Activated T-cell treated with anti-CD3 and anti-CD28 coated beads, Interleukin-2, amount 50 U/mL, for 24 hours (primary cell): ENCODE measurements at regions not wholly inside any gene's neighbourhood (a gene's known extent, or its start where the extent isn't known, plus 50 kb on each side); places are given as distances from the start of the nearest gene placed in this dataset.

Experiments
- DNase-seq: peaks from one replicate; pipeline ENCODE4 v3.0.0-alpha.2; 2020
- H3K27ac Mint-ChIP-seq: 2 replicates; pipeline ENCODE4 v1.8.0; 2020; ENCODE audit warnings: mild to moderate bottlenecking, mixed read lengths
- H3K27me3 Mint-ChIP-seq: 2 replicates; pipeline ENCODE4 v1.8.0; 2020; ENCODE audit warnings: mixed read lengths
- H3K36me3 Mint-ChIP-seq: 2 replicates; pipeline ENCODE4 v1.8.0; 2020; ENCODE audit warnings: low read depth, mixed read lengths
- H3K4me1 Mint-ChIP-seq: 2 replicates; pipeline ENCODE4 v1.8.0; 2020; ENCODE audit warnings: low read depth, mixed read lengths
- H3K4me3 Mint-ChIP-seq: 2 replicates; pipeline ENCODE4 v1.8.0; 2020; ENCODE audit warnings: mild to moderate bottlenecking, moderate library complexity, mixed read lengths
- H3K9me3 Mint-ChIP-seq: 2 replicates; pipeline ENCODE4 v1.8.0; 2020; ENCODE audit warnings: mixed read lengths

DNA sequence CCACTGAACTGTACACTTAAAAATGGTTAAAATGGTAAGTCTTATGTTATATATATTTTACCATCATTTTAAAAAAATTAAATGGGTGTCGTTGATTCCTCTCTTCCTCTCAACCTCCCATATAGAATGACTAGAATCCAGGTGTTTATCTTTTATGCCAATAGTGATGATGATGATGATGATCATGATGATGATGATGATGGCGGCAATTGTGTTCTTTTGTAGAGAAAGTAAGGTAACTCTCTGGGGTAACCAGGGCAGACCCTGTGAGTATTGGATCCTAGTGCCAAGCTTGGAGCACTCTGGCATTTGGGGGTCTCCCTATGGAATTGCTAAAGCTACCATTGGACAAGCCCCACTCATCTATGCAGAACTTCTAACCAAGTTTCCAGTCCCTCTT is 113.6 kb downstream of the GLI2 start:
- H3K36me3 Mint-ChIP-seq = no peaks in the 10 kb centered on the region
- no peaks in the 10 kb centered on the region for H3K27me3 Mint-ChIP-seq
- no peak overlapping the region for H3K4me3 Mint-ChIP-seq
- H3K9me3 Mint-ChIP-seq = peaks cover 10% of the 10 kb centered on the region
- DNase-seq = no peak
- no peaks in the 10 kb centered on the region for H3K4me1 Mint-ChIP-seq
- no peak overlapping the region for H3K27ac Mint-ChIP-seq

DNA sequence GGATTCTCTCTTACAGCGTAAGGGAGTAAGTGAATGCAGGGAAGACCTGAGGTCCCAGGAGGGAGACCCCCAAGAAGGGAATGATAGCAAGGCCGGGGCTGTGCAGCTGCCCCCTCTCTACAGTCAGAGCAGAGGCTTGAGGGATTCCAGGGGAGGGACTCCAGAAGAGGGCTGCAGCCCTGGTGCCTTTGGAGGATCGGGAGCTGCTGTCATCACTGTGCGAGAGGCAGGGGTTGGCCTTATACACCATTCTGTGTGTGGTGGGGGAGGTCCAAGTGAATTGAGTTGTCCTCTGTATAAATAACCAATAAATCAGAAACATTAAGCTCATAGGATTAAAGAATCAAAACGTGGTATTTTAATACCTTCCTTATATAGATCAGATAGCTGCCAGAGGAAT is 114.9 kb downstream of the GLI2 start:
- Mint-ChIP-seq H3K27ac (no peak overlapping the region), H3K27me3 (no peaks in the 10 kb centered on the region), H3K4me3 (no peak overlapping the region), H3K9me3 (peaks cover 10% of the 10 kb centered on the region), H3K4me1 (no peaks in the 10 kb centered on the region), H3K36me3 (no peaks in the 10 kb centered on the region)
- no peak for DNase-seq

GRCh38 chr2:120851116-120851773 is 115.6 kb downstream of the GLI2 start:
- no peaks in the 10 kb centered on the region for H3K4me1 Mint-ChIP-seq
- no peak overlapping the region for H3K4me3 Mint-ChIP-seq
- no peaks in the 10 kb centered on the region for H3K36me3 Mint-ChIP-seq
- DNase-seq = no peak
- H3K27ac Mint-ChIP-seq = no peak overlapping the region
- no peaks in the 10 kb centered on the region for H3K27me3 Mint-ChIP-seq
- peaks cover 10% of the 10 kb centered on the region for H3K9me3 Mint-ChIP-seq

- Mint-ChIP-seq H3K27me3 (no peaks in the 10 kb centered on the region), H3K36me3 (no peaks in the 10 kb centered on the region), H3K4me1 (no peaks in the 10 kb centered on the region), H3K4me3 (no peak overlapping the region), H3K27ac (no peak overlapping the region), H3K9me3 (peaks cover 10% of the 10 kb centered on the region)
- DNase-seq = no peak
These were observed 116.6 kb downstream of the GLI2 start for GRCh38 chr2:120852200-120852815.

DNA sequence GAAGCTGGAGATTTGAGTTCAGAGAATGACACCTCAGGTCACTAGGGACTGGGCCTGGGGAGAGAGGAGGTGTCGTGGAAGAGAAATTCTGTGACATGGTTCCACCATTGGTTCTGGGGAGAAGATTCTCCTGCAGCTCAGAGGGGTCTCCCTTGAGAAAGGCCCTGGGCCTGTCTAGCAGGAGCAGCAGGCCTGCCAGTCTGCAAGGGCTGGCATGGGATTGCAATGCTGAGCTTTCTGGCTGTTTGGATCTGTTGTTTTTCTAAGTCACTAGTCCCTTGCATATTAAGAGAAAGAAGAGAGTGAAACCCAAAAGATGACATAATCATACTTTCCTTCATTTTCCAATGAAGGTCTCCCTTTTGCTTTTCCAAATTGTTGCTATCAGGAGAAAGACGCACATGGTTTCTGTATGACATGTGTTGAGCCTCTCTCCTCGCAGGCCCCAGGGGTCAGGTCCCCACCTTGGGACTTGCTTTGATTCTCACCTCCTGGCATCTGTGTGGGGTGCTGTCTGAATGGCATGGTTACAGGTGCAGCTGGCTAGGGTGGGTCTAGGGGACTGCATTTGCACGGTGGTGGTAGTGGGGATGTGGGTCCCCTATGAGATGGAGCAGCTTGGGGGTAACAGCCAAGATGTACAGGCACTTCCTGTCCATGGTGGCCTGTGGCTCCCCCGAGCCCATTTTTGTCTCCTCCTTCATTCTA is 117.8 kb downstream of the GLI2 start:
- no peak for DNase-seq
- peaks cover 10% of the 10 kb centered on the region for H3K9me3 Mint-ChIP-seq
- H3K4me1 Mint-ChIP-seq = no peaks in the 10 kb centered on the region
- H3K4me3 Mint-ChIP-seq = no peak overlapping the region
- H3K27me3 Mint-ChIP-seq = no peaks in the 10 kb centered on the region
- no peak overlapping the region for H3K27ac Mint-ChIP-seq
- no peaks in the 10 kb centered on the region for H3K36me3 Mint-ChIP-seq

DNA sequence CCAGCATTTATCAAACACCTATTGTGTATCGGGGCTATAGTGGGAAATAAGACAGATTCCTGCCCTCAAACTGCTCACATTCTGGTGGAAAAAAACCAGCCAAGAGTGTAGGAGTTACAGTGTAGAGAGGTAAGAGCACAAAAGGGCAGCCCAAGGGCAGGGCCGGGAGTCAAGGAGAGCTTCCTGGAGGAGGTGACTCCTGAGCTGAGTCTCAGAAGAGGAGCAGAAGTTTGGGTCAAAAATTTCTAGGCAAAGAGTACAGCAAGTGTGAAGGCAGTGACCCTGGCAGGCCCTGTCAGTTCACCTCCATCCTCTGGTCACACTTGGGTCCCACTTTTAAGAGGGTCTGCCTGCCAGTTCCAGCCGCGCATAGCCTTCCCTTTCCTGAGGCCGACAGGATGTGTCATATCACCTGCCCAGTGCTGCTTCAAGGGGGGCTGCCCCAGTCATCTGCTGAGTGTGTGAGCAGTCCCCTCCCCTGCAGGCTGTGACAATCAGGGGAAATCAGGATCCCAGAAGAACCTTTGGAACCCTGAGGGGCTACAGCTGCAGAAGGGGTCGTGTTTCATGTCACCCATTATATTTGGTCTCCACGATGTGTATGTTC is 118.4 kb downstream of the GLI2 start:
- H3K9me3 Mint-ChIP-seq = peaks cover 7% of the 10 kb centered on the region
- H3K27ac Mint-ChIP-seq = no peak overlapping the region
- H3K36me3 Mint-ChIP-seq = no peaks in the 10 kb centered on the region
- H3K27me3 Mint-ChIP-seq = no peaks in the 10 kb centered on the region
- no peak for DNase-seq
- no peaks in the 10 kb centered on the region for H3K4me1 Mint-ChIP-seq
- H3K4me3 Mint-ChIP-seq = no peak overlapping the region

- DNase-seq = no peak
- Mint-ChIP-seq H3K4me3 (no peak overlapping the region), H3K36me3 (no peaks in the 10 kb centered on the region), H3K9me3 (no peaks in the 10 kb centered on the region), H3K27ac (no peak overlapping the region), H3K4me1 (no peaks in the 10 kb centered on the region), H3K27me3 (no peaks in the 10 kb centered on the region)
These were observed 119.3 kb downstream of the GLI2 start for GRCh38 chr2:120854766-120855530.

GRCh38 chr2:120855855-120856405 is 120.3 kb downstream of the GLI2 start:
- H3K27ac Mint-ChIP-seq = no peak overlapping the region
- H3K27me3 Mint-ChIP-seq = no peaks in the 10 kb centered on the region
- no peaks in the 10 kb centered on the region for H3K36me3 Mint-ChIP-seq
- no peaks in the 10 kb centered on the region for H3K4me1 Mint-ChIP-seq
- no peaks in the 10 kb centered on the region for H3K9me3 Mint-ChIP-seq
- H3K4me3 Mint-ChIP-seq = no peak overlapping the region
- no peak for DNase-seq

DNA sequence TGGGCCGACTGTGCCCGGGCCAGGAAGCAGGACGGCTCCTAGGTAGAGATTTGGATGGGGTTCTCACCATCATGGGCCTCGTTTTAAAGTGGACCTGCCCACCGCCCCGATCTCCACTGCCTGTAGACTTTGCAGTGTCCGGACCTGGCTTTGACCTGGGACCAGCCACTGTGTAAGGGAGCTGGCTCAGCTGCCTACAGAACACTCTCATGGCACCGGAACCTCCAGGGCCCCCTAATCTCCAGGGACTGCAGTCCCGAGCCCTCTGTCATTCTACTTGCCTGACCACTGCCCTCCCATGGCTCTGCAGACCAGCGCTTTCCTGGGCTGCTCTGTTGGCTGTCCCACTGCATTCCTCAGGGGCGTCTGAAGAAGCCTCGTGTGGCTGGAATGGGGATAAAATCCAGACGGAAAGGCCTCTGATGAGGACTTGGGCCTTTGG is 120.8 kb downstream of the GLI2 start:
- no peaks in the 10 kb centered on the region for H3K4me1 Mint-ChIP-seq
- H3K27me3 Mint-ChIP-seq = no peaks in the 10 kb centered on the region
- DNase-seq = no peak
- no peaks in the 10 kb centered on the region for H3K9me3 Mint-ChIP-seq
- H3K4me3 Mint-ChIP-seq = no peak overlapping the region
- no peaks in the 10 kb centered on the region for H3K36me3 Mint-ChIP-seq
- H3K27ac Mint-ChIP-seq = no peak overlapping the region

GRCh38 chr2:120857422-120857821 is 121.8 kb downstream of the GLI2 start:
- Mint-ChIP-seq H3K27ac (no peak overlapping the region), H3K9me3 (no peaks in the 10 kb centered on the region), H3K36me3 (no peaks in the 10 kb centered on the region), H3K4me1 (no peaks in the 10 kb centered on the region), H3K27me3 (no peaks in the 10 kb centered on the region), H3K4me3 (no peak overlapping the region)
- DNase-seq = no peak

- Mint-ChIP-seq H3K27ac (no peak overlapping the region), H3K36me3 (no peaks in the 10 kb centered on the region), H3K4me3 (no peak overlapping the region), H3K4me1 (no peaks in the 10 kb centered on the region), H3K27me3 (no peaks in the 10 kb centered on the region), H3K9me3 (no peaks in the 10 kb centered on the region)
- DNase-seq = no peak
These were observed 122.3 kb downstream of the GLI2 start for GRCh38 chr2:120857931-120858330.

DNA sequence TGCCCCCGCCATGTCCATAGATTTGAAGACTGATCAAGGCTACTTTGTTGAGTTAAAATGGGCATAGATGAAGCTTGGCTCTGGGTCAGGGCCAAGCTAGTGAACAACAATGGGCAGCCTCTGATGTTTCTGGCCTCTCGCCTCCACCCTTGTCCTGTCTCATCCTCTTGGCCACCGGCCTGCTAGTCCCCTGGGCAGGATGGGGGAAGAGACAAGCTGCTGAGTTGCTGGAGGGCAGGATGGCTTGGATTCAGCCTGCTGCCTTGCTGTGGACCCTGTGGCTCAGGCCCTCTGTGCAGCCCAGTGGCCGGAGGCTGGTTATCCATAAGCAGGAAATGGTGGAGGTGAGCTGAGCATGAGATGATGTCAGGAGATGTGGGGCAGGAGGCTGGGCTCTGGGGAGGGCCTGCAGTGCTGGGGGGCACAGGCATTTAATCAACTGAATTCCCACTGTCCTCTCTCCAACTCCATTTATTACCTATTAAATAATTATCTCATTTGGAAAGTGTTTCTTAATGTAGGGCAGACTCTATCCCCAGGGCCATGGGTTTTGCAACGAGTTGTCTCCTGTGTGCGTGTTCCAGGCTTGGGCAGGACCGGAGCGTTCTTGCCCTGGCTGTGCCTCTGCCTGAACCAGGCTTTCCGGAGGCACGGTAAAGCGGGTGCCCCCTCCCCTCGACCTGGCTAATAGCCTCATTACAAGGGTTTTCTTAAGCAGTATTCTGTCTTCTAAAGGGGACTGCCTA is 122.9 kb downstream of the GLI2 start:
- H3K27ac Mint-ChIP-seq = no peak overlapping the region
- no peak for DNase-seq
- H3K4me1 Mint-ChIP-seq = no peaks in the 10 kb centered on the region
- H3K9me3 Mint-ChIP-seq = no peaks in the 10 kb centered on the region
- H3K36me3 Mint-ChIP-seq = no peaks in the 10 kb centered on the region
- H3K4me3 Mint-ChIP-seq = no peak overlapping the region
- H3K27me3 Mint-ChIP-seq = no peaks in the 10 kb centered on the region

GRCh38 chr2:120859128-120859527 is 123.5 kb downstream of the GLI2 start:
- DNase-seq = no peak
- Mint-ChIP-seq H3K4me3 (no peak overlapping the region), H3K4me1 (no peaks in the 10 kb centered on the region), H3K36me3 (no peaks in the 10 kb centered on the region), H3K27me3 (no peaks in the 10 kb centered on the region), H3K27ac (no peak overlapping the region), H3K9me3 (no peaks in the 10 kb centered on the region)
